Trophoblast cell (in vitro differentiated cells and primary cell): ENCODE measurements at regions not wholly inside any gene's neighbourhood (a gene's known extent, or its start where the extent isn't known, plus 50 kb on each side); places are given as distances from the start of the nearest gene placed in this dataset.
"Not testable (repeated sequence)": the region's sequence is repeated elsewhere in the genome, so short reads cannot be mapped to it uniquely, and the experiment has no call there.

ENCODE experiments used
- DNase-seq, 2 donors: peaks; one replicate each; pipeline ENCODE4 v3.0.0-alpha.2; 2016
- H2AFZ ChIP-seq: 2 replicates; pipeline ENCODE4 v1.6.1; 2013; ENCODE audit warnings: low read length, moderate library complexity, mild to moderate bottlenecking; ENCODE audit not compliant: insufficient read depth, poor library complexity
- H2AK5ac ChIP-seq: 2 replicates; pipeline ENCODE4 v1.6.1; 2013; ENCODE audit warnings: mild to moderate bottlenecking, low read length
- H2BK120ac ChIP-seq: 2 replicates; pipeline ENCODE4 v1.6.1; 2013; ENCODE audit warnings: low read length, mild to moderate bottlenecking, moderate library complexity; ENCODE audit not compliant: insufficient read depth, poor library complexity
- H2BK12ac ChIP-seq: 2 replicates; pipeline ENCODE4 v1.6.1; 2013; ENCODE audit warnings: mild to moderate bottlenecking, low read length, moderate library complexity
- H2BK5ac ChIP-seq: 2 replicates; pipeline ENCODE4 v1.6.1; 2013; ENCODE audit warnings: low read length, low read depth, moderate library complexity, mild to moderate bottlenecking; ENCODE audit not compliant: poor library complexity
- H3K14ac ChIP-seq: 2 replicates; pipeline ENCODE4 v1.6.1; 2013; ENCODE audit warnings: mild to moderate bottlenecking, low read length
- H3K18ac ChIP-seq: 2 replicates; pipeline ENCODE4 v1.6.1; 2013; ENCODE audit warnings: mild to moderate bottlenecking, low read length
- H3K23ac ChIP-seq: 2 replicates; pipeline ENCODE4 v1.6.1; 2013; ENCODE audit warnings: low read length
- H3K27ac ChIP-seq: 2 replicates; pipeline ENCODE4 v1.5.1; 2013; ENCODE audit warnings: low read depth, mild to moderate bottlenecking, inconsistent platforms, low read length, moderate library complexity
- H3K27me3 ChIP-seq: 2 replicates; pipeline ENCODE4 v1.6.1; 2013; ENCODE audit warnings: inconsistent platforms, mild to moderate bottlenecking, low read length, moderate library complexity; ENCODE audit not compliant: insufficient read depth
- H3K36me3 ChIP-seq, 2 experiments: 1 replicate in 1 of 2; 2 replicates in 1 of 2; pipeline ENCODE4 v1.6.1; 2013; ENCODE audit warnings: low read length in 2 of 2, mild to moderate bottlenecking in 2 of 2, moderate library complexity in 1 of 2; ENCODE audit not compliant: insufficient read depth in 2 of 2, control insufficient read depth in 1 of 2
- H3K4ac ChIP-seq: 2 replicates; pipeline ENCODE4 v1.6.1; 2013; ENCODE audit warnings: low read depth, mild to moderate bottlenecking, low read length, moderate library complexity
- H3K4me1 ChIP-seq, 2 experiments: 1 replicate in 1 of 2; 2 replicates in 1 of 2; pipeline ENCODE4 v1.6.1; 2013; ENCODE audit warnings: low read length in 2 of 2, mild to moderate bottlenecking in 2 of 2, moderate library complexity in 1 of 2; ENCODE audit not compliant: insufficient read depth in 2 of 2, control insufficient read depth in 1 of 2
- H3K4me2 ChIP-seq: 2 replicates; pipeline ENCODE4 v1.6.1; 2013; ENCODE audit warnings: inconsistent platforms, mild to moderate bottlenecking, low read length, moderate library complexity
- H3K4me3 ChIP-seq: 2 replicates; pipeline ENCODE4 v1.5.1; 2013; ENCODE audit warnings: mild to moderate bottlenecking, low read depth, low read length, inconsistent platforms
- H3K79me1 ChIP-seq: one replicate; pipeline ENCODE4 v1.6.1; 2013; ENCODE audit warnings: low read length
- H3K79me2 ChIP-seq: 2 replicates; pipeline ENCODE4 v1.6.1; 2013; ENCODE audit warnings: low read length, mild to moderate bottlenecking; ENCODE audit not compliant: control insufficient read depth, insufficient read depth, poor library complexity
- H3K9ac ChIP-seq: 2 replicates; pipeline ENCODE4 v1.6.1; 2013; ENCODE audit warnings: mild to moderate bottlenecking, low read length
- H3K9me3 ChIP-seq: 2 replicates; pipeline ENCODE4 v1.6.1; 2013; ENCODE audit warnings: low read depth, mild to moderate bottlenecking, control low read depth, inconsistent platforms, low read length; ENCODE audit not compliant: insufficient read depth
- H4K12ac ChIP-seq: 2 replicates; pipeline ENCODE4 v1.6.1; 2013; ENCODE audit warnings: low read depth, mild to moderate bottlenecking, low read length, moderate library complexity
- H4K8ac ChIP-seq: 2 replicates; pipeline ENCODE4 v1.6.1; 2013; ENCODE audit warnings: low read depth, mild to moderate bottlenecking, low read length, moderate library complexity
- H4K91ac ChIP-seq: one replicate; pipeline ENCODE4 v1.6.1; 2013; ENCODE audit warnings: low read depth, mild to moderate bottlenecking, low read length, moderate library complexity
- WGBS: extraction: QIAGEN DNeasy Blood & Tissue Kit; methylation state at CpG from one replicate; pipeline ENCODE4 v1.1.7; 2013; ENCODE audit warnings: missing lambda C conversion rate; ENCODE audit not compliant: insufficient read length, insufficient coverage; ENCODE audit errors: extremely low coverage; 5-methylcytosine and 5-hydroxymethylcytosine counted together

DNA sequence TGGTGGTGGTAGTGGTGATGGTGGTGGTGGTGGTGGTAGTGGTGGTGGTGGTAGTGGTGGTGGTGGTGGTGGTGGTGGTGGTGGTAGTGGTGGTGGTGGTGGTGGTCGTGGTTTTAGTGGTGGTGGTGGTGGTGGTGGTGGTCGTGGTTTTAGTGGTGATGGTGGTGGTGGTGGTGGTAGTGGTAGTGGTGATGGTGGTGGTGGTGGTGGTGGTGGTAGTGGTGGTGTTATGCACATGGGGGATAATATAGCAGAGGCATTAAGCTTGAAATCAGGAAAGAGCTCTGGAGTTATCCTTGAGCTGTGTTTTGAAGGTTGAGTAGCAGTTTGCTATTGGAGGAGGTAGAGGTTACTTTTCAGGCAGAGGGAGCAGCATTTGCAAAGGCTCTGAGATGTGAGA is 94.6 kb upstream of the TPTE start:
- not testable (repeated sequence) for H3K27me3 ChIP-seq, H3K79me2 ChIP-seq, H2AK5ac ChIP-seq, H2BK5ac ChIP-seq, H3K36me3 ChIP-seq, H3K4ac ChIP-seq, H3K4me3 ChIP-seq, H4K12ac ChIP-seq, H3K23ac ChIP-seq, H3K4me1 ChIP-seq, H3K18ac ChIP-seq, H3K4me2 ChIP-seq, H4K91ac ChIP-seq, DNase-seq, H3K14ac ChIP-seq, H2BK120ac ChIP-seq, H3K27ac ChIP-seq, H4K8ac ChIP-seq, H2BK12ac ChIP-seq, H2AFZ ChIP-seq, H3K9ac ChIP-seq, H3K79me1 ChIP-seq
- no CpG with 5 or more reads among the region's 2 CpGs for WGBS
- H3K9me3 ChIP-seq = peaks cover 41% of the 10 kb centered on the region

- not testable (repeated sequence) for H3K36me3 ChIP-seq, DNase-seq
Observed at GRCh38 chr21:10427277-10427676, 94.1 kb upstream of the TPTE start.

DNA sequence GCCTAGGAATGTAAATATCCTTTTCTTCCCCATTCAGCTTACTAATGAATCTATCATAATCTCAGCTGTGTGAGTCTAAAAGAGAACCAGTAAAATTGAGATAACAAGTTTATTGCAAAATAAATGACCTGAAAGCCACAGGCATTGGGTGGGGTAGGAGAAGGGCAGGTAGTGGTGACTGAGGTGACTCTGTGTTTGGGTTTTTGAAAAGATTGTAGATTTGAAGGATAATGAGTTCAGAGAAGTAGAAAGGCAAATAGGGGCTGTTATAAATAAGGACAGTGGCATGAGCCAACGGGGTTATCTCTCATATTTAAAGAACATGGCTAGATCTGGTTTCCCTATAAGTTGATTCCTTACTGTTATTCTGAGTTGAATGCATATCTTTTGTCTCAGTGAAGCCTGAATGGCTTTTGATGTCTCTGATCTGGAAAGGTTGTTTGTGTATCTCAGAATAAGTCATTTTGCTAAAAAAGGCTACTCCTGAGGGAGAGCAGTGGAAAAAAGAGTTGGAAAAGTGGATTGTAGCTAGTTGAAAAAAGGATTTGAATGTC is 92.3 kb upstream of the TPTE start:
- peaks cover 40% of the 10 kb centered on the region for H3K9me3 ChIP-seq
- not testable (repeated sequence) for H2AK5ac ChIP-seq, H3K4me1 ChIP-seq, H4K12ac ChIP-seq, H3K4ac ChIP-seq, H3K27ac ChIP-seq, H3K9ac ChIP-seq, H2BK12ac ChIP-seq, H2BK120ac ChIP-seq, H3K79me2 ChIP-seq, H4K91ac ChIP-seq, H3K4me3 ChIP-seq, H3K79me1 ChIP-seq, H4K8ac ChIP-seq, H3K4me2 ChIP-seq, H2BK5ac ChIP-seq, H3K14ac ChIP-seq, H2AFZ ChIP-seq, H3K18ac ChIP-seq, H3K36me3 ChIP-seq, DNase-seq, H3K27me3 ChIP-seq, H3K23ac ChIP-seq
- no CpG with 5 or more reads among the region's 1 CpG for WGBS

More at GRCh38 chr21:10427277-10427676, 94.1 kb upstream of the TPTE start:
- H3K79me2 ChIP-seq, H3K14ac ChIP-seq, H4K91ac ChIP-seq, H4K8ac ChIP-seq, H3K18ac ChIP-seq, H3K27me3 ChIP-seq, H3K27ac ChIP-seq, H3K4me3 ChIP-seq, H2AFZ ChIP-seq, H4K12ac ChIP-seq, H3K4me2 ChIP-seq, H3K4me1 ChIP-seq, H2BK120ac ChIP-seq, H2BK12ac ChIP-seq, H2BK5ac ChIP-seq, H3K9ac ChIP-seq, H3K4ac ChIP-seq, H3K79me1 ChIP-seq, H3K23ac ChIP-seq, H2AK5ac ChIP-seq: not testable (repeated sequence)
- WGBS = no CpG with 5 or more reads among the region's 6 CpGs
- peaks cover 42% of the 10 kb centered on the region for H3K9me3 ChIP-seq

DNA sequence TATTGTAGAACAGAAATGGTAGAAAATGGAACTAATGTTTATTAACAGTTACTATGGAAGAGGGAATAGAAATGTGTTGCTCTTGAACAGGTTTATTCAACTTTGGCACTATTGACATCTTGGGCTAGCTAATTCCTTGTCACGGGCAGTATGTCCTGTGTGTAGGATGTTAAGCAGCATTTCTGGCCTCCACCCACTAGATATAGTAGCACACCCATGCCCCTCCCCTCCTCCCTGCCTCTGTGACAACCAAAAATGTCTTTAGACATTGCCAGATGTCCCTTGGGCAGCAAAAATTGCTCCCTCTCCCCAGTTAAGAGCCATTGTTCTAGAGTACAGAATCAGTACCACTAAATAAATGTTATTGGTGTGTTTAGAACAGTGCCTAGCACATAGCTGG is 91.4 kb upstream of the TPTE start:
- no peak overlapping the region for H3K18ac ChIP-seq
- no peak overlapping the region for H2BK120ac ChIP-seq
- no peaks in the 10 kb centered on the region for H3K4me1 ChIP-seq
- no peak overlapping the region for H3K9ac ChIP-seq
- no peak overlapping the region for H2AK5ac ChIP-seq
- no CpG with 5 or more reads among the region's 1 CpG for WGBS
- H3K27me3 ChIP-seq = peaks cover 4% of the 10 kb centered on the region
- H3K79me1 ChIP-seq = no peaks in the 10 kb centered on the region
- H2AFZ ChIP-seq = no peak overlapping the region
- H3K23ac ChIP-seq = no peak overlapping the region
- H3K36me3 ChIP-seq = no peaks in the 10 kb centered on the region
- H3K4ac ChIP-seq = no peak overlapping the region
- H2BK12ac ChIP-seq = no peak overlapping the region
- no peak overlapping the region for H3K4me2 ChIP-seq
- H3K14ac ChIP-seq = no peak overlapping the region
- H2BK5ac ChIP-seq = no peak overlapping the region
- no peak for DNase-seq
- H3K9me3 ChIP-seq = peaks cover 39% of the 10 kb centered on the region
- no peak overlapping the region for H4K8ac ChIP-seq
- no peaks in the 10 kb centered on the region for H3K79me2 ChIP-seq
- no peak overlapping the region for H4K12ac ChIP-seq
- H4K91ac ChIP-seq = no peak overlapping the region
- no peak overlapping the region for H3K4me3 ChIP-seq
- no peak overlapping the region for H3K27ac ChIP-seq
